Hepatocyte (in vitro differentiated cells): ENCODE measurements at regions not wholly inside any gene's neighbourhood (a gene's known extent, or its start where the extent isn't known, plus 50 kb on each side); places are given as distances from the start of the nearest gene placed in this dataset.

ENCODE experiments used
- DNase-seq: peaks from one replicate; pipeline ENCODE4 v3.0.0-alpha.2; 2016; ENCODE audit warnings: low spot score
- H2AFZ ChIP-seq: fragments of 200-600 bp; sonication (generic); 2 replicates; pipeline ENCODE4 v1.6.0; 2016; ENCODE audit warnings: antibody characterized with exemption, mild to moderate bottlenecking
- H3K27ac ChIP-seq: fragments of 200-600 bp; sonication (generic); 2 replicates; pipeline ENCODE4 v1.5.1; 2016; ENCODE audit warnings: mild to moderate bottlenecking
- H3K27me3 ChIP-seq: fragments of 200-600 bp; sonication (generic); 2 replicates; pipeline ENCODE4 v1.6.1; 2016
- H3K36me3 ChIP-seq: fragments of 200-600 bp; sonication (generic); replicated peaks from 2 replicates; pipeline ENCODE4 v1.5.1; 2016; ENCODE audit warnings: low read depth; ENCODE audit not compliant: insufficient read depth
- H3K4me1 ChIP-seq: fragments of 200-600 bp; sonication (generic); 2 replicates; pipeline ENCODE4 v1.5.1; 2016; ENCODE audit warnings: mild to moderate bottlenecking, moderate library complexity; ENCODE audit not compliant: insufficient read depth
- H3K4me2 ChIP-seq: fragments of 200-600 bp; sonication (generic); 2 replicates; pipeline ENCODE4 v1.6.0; 2016
- H3K4me3 ChIP-seq: fragments of 200-600 bp; sonication (generic); 2 replicates; pipeline ENCODE4 v1.5.1; 2016; ENCODE audit warnings: mild to moderate bottlenecking
- H3K79me2 ChIP-seq: fragments of 200-600 bp; sonication (generic); 2 replicates; pipeline ENCODE4 v1.6.0; 2017; ENCODE audit warnings: mild to moderate bottlenecking
- H3K9me2 ChIP-seq: fragments of 200-600 bp; sonication (generic); replicated peaks from 2 replicates; pipeline ENCODE4 v1.6.0; 2017; ENCODE audit warnings: mild to moderate bottlenecking; ENCODE audit not compliant: insufficient read depth
- H3K9me3 ChIP-seq: fragments of 200-600 bp; sonication (generic); 2 replicates; pipeline ENCODE4 v1.5.1; 2016; ENCODE audit warnings: low read depth, mild to moderate bottlenecking
- H4K20me1 ChIP-seq: fragments of 200-600 bp; sonication (generic); 2 replicates; pipeline ENCODE4 v1.6.0; 2016; ENCODE audit warnings: mild to moderate bottlenecking; ENCODE audit not compliant: insufficient read depth, poor library complexity, severe bottlenecking
- EZH2 ChIP-seq: fragments of 200-600 bp; sonication (generic); IDR thresholded peaks from 2 replicates; pipeline ENCODE4 v1.6.1; 2016; ENCODE audit warnings: antibody characterized with exemption, mild to moderate bottlenecking, borderline replicate concordance
- EZH2phosphoT487 ChIP-seq: fragments of 200-600 bp; sonication (generic); IDR thresholded peaks from one replicate; pipeline ENCODE4 v1.6.1; 2018; ENCODE audit warnings: antibody characterized with exemption, mild to moderate bottlenecking, low read depth, moderate library complexity; ENCODE audit not compliant: unreplicated experiment, severe bottlenecking
- WGBS: methylation state at CpG from one replicate; pipeline ENCODE4 v1.1.6; 2016; ENCODE audit warnings: low lambda C conversion rate; ENCODE audit errors: missing lambda C conversion rate; 5-methylcytosine and 5-hydroxymethylcytosine counted together
- TF ChIP-seq, protein P1 (sequence below): fragments of 200-600 bp; sonication (generic); IDR thresholded peaks from 2 replicates; pipeline ENCODE4 v1.5.1; 2016; ENCODE audit warnings: antibody characterized with exemption, mild to moderate bottlenecking; ENCODE audit not compliant: poor library complexity

DNA sequence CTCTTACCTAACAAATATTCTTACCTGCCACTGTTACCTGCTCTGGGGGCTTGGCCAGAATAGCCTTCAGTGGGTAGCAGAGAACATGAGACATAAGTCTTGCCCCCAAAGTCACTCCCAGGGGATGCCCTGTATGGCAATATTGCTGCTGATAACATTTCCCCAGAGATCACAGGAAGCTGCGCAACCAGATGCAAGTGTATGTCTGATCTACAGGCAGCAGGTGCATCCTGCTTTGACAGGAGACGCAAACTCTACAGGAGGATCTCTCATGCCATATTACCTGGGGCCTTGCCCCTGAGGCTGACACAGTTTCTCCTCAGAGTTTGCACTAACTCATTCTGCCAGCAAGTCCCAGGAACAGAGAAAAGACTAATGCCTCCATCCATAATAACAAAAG is 174.4 kb upstream of the LPP start:
- Histone ChIP-seq H4K20me1 (no peaks in the 10 kb centered on the region), H3K79me2 (no peaks in the 10 kb centered on the region), H3K4me3 (no peak overlapping the region), H3K36me3 (no peaks in the 10 kb centered on the region), H3K27ac (no peak overlapping the region), H3K9me2 (no peaks in the 10 kb centered on the region), H3K4me2 (no peak overlapping the region), H3K27me3 (no peaks in the 10 kb centered on the region), H2AFZ (no peak overlapping the region), H3K4me1 (no peaks in the 10 kb centered on the region), H3K9me3 (no peaks in the 10 kb centered on the region)
- no peak for DNase-seq
- TF ChIP-seq EZH2 (no peak), EZH2phosphoT487 (no peak)
- TF ChIP-seq, protein P1, sequence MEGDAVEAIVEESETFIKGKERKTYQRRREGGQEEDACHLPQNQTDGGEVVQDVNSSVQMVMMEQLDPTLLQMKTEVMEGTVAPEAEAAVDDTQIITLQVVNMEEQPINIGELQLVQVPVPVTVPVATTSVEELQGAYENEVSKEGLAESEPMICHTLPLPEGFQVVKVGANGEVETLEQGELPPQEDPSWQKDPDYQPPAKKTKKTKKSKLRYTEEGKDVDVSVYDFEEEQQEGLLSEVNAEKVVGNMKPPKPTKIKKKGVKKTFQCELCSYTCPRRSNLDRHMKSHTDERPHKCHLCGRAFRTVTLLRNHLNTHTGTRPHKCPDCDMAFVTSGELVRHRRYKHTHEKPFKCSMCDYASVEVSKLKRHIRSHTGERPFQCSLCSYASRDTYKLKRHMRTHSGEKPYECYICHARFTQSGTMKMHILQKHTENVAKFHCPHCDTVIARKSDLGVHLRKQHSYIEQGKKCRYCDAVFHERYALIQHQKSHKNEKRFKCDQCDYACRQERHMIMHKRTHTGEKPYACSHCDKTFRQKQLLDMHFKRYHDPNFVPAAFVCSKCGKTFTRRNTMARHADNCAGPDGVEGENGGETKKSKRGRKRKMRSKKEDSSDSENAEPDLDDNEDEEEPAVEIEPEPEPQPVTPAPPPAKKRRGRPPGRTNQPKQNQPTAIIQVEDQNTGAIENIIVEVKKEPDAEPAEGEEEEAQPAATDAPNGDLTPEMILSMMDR = no peak
- WGBS = 100% methylated on average over 2 of the region's 2 CpGs

DNA sequence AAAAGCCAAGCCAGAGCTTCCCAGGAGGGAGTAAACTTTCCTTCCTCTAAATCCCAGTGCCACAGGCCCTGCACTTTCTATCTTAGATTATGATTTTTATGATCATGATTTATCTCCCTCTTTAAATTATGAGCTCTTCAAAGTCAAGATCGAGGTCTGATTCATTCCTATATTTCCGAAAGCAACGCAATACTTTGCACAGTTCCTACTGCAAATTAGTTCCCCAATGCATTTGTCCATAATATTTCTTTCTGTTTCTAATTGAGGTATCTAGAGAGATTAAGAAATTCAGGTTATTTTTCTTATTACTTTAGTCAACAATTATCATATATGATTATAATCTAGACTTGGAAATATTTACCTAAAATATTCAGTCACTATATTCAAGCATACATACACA is 173.1 kb upstream of the LPP start:
- no peak for DNase-seq

DNA sequence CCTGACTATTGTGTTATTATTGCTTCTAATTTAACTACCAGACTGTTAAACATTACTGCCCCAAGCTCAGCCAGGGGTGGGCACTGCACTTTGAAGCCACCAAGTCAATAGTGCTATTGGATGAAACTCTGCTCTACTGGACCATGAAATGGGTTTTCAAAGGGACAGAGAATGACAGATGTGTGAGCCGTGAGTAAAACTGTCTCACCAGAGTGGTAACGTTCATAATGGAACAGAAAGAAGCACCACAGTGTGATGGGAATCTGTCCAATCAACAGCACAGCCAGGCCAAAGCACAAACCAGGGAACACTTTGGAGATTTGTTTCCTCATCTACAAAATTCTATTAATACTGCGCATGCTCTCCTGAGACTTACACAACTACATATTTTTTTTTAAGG is 171.8 kb upstream of the LPP start:
- no peak overlapping the region for H3K27ac ChIP-seq
- no peaks in the 10 kb centered on the region for H3K36me3 ChIP-seq
- H3K79me2 ChIP-seq = no peaks in the 10 kb centered on the region
- no peaks in the 10 kb centered on the region for H4K20me1 ChIP-seq
- DNase-seq = no peak
- H3K4me1 ChIP-seq = no peaks in the 10 kb centered on the region
- TF ChIP-seq, protein P1 = no peak
- TF ChIP-seq EZH2 (no peak), EZH2phosphoT487 (no peak)
- H3K4me2 ChIP-seq = no peak overlapping the region
- H3K9me3 ChIP-seq = no peaks in the 10 kb centered on the region
- no peaks in the 10 kb centered on the region for H3K27me3 ChIP-seq
- no peak overlapping the region for H3K4me3 ChIP-seq
- H2AFZ ChIP-seq = no peak overlapping the region
- WGBS = 92% methylated on average over 3 of the region's 3 CpGs
- no peaks in the 10 kb centered on the region for H3K9me2 ChIP-seq

More for the DNA sequence above, 173.1 kb upstream of the LPP start:
- Histone ChIP-seq H3K4me1 (no peaks in the 10 kb centered on the region), H3K9me2 (no peaks in the 10 kb centered on the region), H4K20me1 (no peaks in the 10 kb centered on the region), H3K79me2 (no peaks in the 10 kb centered on the region), H2AFZ (no peak overlapping the region), H3K36me3 (no peaks in the 10 kb centered on the region), H3K27me3 (no peaks in the 10 kb centered on the region), H3K27ac (no peak overlapping the region), H3K9me3 (no peaks in the 10 kb centered on the region), H3K4me2 (no peak overlapping the region), H3K4me3 (no peak overlapping the region)
- no peak for TF ChIP-seq EZH2phosphoT487
- no peak for TF ChIP-seq EZH2
- TF ChIP-seq, protein P1 = no peak
- 88% methylated on average over 3 of the region's 3 CpGs for WGBS

DNA sequence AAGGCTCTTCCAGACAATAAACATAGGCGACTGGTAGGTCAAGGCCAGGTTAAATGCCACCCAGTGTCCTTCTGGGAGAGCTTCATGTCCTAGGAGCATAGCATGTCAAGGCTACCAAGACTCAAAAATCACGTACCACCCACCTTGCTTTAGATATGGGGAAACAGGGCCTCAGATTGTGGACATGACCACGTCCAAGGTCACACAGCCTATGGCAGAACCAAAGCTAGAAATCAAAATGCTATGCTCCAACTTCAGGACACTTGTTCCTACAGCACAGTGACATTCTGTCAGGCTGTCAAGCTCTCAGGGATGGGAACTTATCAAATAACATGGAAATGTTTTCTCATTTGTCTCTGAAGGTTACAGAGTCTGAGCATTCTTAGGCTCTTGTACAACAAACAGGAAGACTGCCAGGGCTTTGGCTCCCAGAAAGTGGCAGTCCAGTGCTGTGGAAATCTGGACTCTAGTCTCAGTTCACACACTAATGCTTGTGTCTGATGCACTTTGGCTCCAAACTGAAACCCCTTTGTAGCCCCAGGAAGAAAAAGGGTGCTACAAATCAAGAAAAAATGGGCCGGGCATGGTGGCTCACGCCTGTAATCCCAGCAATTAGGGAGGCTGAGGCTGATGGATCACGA is 170.4 kb upstream of the LPP start:
- no peaks in the 10 kb centered on the region for H3K9me3 ChIP-seq
- no peaks in the 10 kb centered on the region for H3K9me2 ChIP-seq
- 85% methylated on average over 6 of the region's 6 CpGs for WGBS
- no peak overlapping the region for H2AFZ ChIP-seq
- no peaks in the 10 kb centered on the region for H3K36me3 ChIP-seq
- no peaks in the 10 kb centered on the region for H3K27me3 ChIP-seq
- H4K20me1 ChIP-seq = no peaks in the 10 kb centered on the region
- H3K79me2 ChIP-seq = no peaks in the 10 kb centered on the region
- no peak overlapping the region for H3K4me3 ChIP-seq
- H3K4me1 ChIP-seq = no peaks in the 10 kb centered on the region
- no peak for DNase-seq
- no peak overlapping the region for H3K27ac ChIP-seq
- TF ChIP-seq, protein P1 = no peak
- no peak overlapping the region for H3K4me2 ChIP-seq
